Body of pancreas (tissue), 4 donors: ENCODE measurements at regions not wholly inside any gene's neighbourhood (a gene's known extent, or its start where the extent isn't known, plus 50 kb on each side); places are given as distances from the start of the nearest gene placed in this dataset.

Experiments
- CTCF ChIP-seq, 7 experiments: fragments of 450-650 bp in 4 of 7; fragments of 200-600 bp in 3 of 7; sonication (generic) in 3 of 7; IDR thresholded peaks; one replicate each; pipeline ENCODE4 v1.5.1; 2016 to 2019; ENCODE audit warnings: antibody characterized with exemption in 7 of 7
- POLR2A ChIP-seq, 3 donors: fragments of 450-650 bp; IDR thresholded peaks; one replicate each; pipeline ENCODE4 v1.6.1; 2016; ENCODE audit warnings: antibody characterized with exemption in 3 of 3, mild to moderate bottlenecking in 2 of 3

GRCh38 chr6:48814957-48815356, 648.1 kb downstream of the MMUT start:
- TF ChIP-seq CTCF (IDR thresholded peaks at IDR 0.05), result no peak
- no peak for TF ChIP-seq POLR2A (IDR thresholded peaks at IDR 0.05)
